NCI-H69 (cell line): ENCODE measurements at regions not wholly inside any gene's neighbourhood (a gene's known extent, or its start where the extent isn't known, plus 50 kb on each side); places are given as distances from the start of the nearest gene placed in this dataset.

Experiments used
- DNase-seq: peaks from one replicate; lab custom pipeline; 2025; lab: John Stamatoyannopoulos, UW

DNA sequence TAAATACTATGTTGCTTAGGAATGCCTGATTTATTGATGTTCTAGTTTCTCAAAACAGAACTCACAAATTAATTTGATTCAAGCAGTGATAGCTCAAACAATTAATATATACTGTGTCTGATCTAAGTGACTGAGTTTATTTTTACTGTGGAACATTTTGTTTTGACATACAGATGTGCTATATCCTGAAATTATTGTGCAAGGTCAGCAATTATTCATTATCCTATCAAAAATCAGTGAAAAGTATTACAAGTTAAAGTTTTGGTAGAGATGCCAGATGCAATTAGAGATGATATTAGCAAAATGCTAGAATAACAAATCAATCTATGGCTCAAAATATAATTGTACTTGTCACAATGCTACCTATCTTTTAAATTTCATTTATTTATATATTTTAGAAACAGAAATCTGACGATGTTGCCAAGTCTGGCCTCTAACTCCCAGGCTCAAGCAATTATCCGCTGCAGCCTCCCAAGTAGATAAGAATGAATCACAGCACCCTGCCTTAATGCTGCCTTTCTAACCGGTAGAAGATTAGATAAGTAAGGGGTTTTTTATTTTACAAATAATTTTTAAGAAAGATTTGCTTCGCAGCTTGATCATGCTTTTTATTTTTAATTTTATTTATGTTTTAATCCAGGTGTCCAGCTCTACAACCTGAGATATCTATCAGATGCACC is 825.5 kb upstream of the NDST4 start:
- no peak for DNase-seq

DNA sequence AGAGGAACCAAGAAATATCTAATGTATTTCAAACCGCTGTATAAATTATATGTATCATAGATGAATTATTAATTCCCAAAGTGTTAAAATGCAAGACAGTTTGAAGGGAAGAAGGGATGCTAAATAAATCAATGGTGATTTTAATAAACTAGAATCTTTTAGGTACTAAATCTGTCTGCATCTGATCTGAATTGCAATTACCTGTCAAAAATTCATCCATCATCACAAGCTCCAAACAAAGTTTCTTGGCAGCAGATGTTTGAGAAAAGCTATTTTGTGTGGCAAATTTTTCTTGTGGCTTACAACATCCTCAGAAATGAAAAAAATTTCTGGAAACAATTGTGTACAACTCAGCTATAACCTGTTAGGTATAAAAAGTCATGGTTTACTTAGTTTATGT is 816.0 kb upstream of the NDST4 start:
- no peak for DNase-seq

DNA sequence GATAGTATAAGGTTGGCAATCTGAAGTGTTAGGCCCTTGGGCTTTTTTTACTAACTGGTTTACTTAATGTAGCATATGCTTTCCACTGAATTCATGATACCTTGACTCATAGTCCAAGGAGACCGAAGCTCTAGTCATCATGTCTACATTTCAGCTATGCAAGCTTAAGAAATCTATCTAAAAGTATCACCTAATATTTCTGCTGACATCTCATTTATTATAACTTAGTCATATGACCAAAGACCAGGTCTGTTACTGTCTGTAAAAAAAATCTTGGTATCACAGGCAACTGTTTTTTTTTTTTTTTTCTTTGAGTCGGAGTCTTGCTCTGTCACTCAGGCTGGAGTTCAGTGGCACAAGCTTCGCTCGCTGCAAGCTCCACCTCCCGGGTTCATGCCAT is 814.0 kb upstream of the NDST4 start:
- DNase-seq, result no peak

DNA sequence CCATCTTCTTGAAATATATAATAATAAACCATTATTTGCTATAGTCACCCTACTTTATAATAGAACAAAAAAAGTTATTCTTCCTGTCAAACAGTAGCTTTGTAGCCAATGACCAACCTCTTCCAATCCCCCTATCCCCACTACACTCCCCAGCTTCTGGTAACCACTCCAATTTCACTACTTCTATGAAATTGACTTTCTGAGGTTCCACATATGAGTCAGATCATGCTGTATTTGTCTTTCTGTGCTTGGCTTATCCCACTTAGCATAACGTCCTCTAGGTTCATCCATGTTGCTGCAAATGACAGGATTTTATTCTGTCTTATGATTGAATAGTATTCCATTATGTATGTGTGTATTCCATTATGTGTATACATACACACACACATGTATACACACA is 809.7 kb upstream of the NDST4 start:
- no peak for DNase-seq

DNA sequence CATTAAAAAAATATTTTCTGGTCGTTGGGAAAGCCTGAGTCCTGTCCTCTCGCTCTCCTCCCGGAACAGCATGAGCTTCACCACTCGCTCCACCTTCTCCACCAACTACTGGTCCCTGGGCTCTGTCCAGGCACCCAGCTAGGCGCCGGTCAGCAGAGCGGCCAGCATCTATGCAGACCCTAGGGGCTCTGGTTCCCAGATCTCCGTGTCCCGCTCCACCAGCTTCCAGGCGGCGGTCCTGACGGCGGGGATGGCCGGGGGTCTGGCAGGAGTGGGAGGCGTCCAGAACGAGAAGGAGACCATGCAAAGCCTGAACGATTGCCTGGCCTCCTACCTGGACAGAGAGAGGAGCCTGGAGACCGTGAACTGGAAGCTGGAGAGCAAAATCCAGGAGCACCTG is 807.2 kb upstream of the NDST4 start:
- no peak for DNase-seq

DNA sequence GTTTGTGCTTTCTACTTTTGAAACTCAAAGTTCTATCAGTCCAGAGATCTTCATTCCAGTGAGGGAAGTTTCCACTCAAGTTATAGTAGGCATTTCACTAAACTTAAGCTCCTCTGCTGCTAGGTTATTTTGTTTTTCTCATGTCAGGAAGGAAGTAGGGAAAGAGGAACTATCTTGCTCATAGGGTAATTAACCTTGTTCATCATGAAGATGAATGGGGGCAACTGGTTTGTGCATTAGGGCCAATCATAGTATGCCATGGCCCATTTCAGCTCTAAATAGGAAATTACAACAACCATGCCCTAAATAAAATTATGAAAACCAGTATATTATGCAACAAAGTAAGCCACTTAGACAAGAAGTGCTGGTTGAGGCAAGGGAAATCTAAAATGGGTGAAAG is 804.7 kb upstream of the NDST4 start:
- DNase-seq, result peak; percentile 11

DNA sequence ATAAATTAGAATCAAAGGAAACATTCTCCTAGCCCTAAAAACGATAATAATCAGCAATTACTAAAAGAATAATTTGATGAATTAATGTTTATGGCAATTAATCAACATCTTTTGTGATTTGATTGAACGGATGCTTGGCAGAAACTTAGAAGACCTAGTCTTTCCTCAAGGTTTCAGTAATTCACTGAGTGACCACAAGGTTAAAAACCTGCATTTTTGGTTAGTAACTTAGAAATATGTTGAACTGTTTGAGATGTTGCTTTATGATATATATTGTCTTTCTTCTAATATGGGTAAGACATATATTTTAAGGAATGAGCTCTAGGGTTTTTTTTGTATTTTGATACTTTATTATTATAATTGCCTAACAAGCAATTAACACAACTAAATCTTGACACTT is 793.0 kb upstream of the NDST4 start:
- no peak for DNase-seq

DNA sequence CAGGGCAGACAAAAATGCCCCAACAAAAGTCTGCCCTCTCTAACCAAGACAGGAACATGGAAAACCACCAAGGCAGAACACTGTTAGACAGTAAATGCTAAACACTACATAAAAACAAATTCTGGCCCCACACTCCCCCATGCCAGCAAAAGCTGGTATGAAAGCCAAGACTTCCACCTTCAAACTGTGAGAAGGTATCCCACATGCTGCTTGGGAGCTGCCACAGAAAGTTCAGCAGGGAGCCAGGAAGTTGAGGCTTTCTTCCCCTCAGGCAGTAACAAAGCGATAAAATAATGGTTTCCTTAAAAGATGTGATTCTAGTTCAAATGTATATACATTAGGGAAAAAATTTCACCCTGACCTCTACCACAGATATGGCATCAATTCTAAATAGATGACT is 770.4 kb upstream of the NDST4 start:
- no peak for DNase-seq

DNA sequence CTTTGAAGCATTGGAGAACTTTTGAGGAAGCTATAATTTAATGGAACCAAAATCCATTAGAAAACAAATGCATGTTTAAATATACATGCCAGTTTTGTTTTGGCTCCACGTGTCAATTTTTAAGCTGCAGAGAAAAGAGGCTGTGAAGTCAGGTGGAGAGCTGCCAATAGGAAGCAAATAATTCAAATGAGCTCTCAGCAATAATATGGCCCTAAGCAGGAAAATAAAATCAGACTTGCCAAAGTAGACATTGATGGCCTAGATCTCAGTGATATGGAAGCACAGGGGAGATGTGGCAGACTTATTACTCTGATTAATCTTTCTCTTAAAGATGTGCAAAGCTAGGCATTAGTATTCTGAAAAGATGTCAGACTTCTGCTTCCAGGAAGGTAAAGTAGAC is 769.8 kb upstream of the NDST4 start:
- DNase-seq, result peak; percentile 2

DNA sequence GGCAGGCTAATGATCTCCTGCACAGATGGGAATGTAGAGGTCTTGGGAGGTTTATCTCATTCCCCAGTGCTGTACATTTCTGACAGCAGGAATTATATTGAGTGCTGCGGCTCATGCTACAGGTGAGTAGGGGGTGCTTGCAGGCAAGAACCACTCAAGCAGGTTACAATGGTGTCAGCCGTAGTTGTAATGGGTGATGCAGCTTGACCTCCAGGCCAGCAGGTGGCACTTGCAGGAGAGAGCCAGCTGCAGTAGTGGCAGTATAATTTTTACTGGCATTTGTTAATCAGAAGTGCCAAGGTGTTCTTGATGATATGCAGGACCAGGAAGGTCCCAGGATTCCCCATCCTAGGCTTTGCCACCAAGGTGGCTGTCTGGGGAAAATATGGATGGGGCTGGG is 759.6 kb upstream of the NDST4 start:
- DNase-seq, result no peak

DNA sequence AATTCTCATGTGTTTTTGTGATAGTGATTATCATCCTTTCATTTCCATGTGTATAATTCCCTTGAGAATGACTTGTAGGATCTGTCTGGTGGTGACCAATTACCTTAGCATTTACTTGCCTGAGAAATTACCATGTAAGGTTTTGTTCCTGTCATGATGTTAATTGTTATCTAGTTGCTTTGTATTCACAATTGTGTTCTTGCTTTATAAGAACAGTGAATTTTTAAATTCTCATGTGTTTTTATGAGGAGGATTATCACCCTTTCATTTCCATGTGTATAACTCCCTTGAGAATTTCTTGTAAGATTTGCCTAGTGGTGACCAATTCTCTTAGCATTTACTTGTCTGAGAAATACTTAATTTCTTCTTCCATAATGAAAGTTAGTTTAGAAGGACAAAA is 758.2 kb upstream of the NDST4 start:
- peak; percentile 0 for DNase-seq

DNA sequence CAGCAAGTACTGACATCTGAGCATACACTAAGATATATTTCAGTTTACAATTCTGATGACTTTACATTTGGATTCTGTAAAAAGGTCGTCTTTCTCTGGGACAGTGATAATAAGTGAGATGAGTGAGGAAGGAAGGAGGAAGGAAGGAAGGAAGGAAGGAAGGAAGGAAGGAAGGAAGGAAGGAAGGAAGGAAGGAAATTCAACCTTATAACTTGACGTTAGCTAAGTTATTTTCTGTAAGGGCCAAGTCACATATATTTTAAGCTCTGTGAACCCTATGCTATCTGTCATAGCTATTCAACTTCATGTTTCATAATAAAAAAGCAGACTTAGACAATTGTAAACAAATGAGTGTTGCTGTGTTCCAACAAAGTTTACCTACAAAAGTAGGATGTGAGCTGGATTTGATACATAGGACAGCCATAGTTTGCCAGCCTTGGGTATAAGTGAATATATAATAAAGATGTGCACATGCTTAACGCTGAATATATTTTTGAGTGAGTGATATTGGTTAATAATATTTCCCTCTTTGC is 753.0 kb upstream of the NDST4 start:
- DNase-seq, result no peak

DNA sequence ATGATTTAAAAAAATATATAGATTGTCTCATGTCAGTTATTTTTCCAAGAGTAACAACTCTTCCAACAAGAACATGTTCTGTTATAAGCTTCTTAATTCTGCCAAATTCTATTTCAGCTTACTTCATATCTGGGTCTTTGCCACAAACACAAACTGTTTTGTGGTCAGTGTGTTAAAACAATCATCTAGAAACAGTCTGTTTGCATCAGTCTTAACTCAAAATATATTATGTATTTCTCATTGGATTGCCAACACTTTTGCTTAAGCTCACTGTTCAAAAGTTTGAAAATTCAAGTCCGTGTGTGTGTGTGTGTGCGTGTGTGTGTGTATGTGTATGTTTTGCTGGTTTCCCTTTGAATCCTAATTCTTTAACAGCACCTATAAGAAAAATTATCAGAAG is 752.3 kb upstream of the NDST4 start:
- DNase-seq, result no peak

DNA sequence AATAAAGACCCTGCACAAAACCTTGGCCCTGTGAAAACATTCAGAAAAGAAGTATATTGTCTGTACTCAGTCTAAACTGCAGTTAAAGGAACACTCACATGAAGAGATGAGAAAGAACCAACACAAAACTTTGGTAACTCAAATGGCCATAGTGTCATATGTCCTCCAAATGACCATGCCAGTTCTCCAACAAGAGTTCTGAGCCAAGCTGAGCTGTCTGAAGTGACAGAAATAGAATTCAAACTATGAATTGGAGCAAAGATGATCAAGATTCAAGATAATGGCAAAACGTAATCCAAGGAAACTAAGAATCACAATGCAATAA is 739.3 kb upstream of the NDST4 start:
- no peak for DNase-seq

DNA sequence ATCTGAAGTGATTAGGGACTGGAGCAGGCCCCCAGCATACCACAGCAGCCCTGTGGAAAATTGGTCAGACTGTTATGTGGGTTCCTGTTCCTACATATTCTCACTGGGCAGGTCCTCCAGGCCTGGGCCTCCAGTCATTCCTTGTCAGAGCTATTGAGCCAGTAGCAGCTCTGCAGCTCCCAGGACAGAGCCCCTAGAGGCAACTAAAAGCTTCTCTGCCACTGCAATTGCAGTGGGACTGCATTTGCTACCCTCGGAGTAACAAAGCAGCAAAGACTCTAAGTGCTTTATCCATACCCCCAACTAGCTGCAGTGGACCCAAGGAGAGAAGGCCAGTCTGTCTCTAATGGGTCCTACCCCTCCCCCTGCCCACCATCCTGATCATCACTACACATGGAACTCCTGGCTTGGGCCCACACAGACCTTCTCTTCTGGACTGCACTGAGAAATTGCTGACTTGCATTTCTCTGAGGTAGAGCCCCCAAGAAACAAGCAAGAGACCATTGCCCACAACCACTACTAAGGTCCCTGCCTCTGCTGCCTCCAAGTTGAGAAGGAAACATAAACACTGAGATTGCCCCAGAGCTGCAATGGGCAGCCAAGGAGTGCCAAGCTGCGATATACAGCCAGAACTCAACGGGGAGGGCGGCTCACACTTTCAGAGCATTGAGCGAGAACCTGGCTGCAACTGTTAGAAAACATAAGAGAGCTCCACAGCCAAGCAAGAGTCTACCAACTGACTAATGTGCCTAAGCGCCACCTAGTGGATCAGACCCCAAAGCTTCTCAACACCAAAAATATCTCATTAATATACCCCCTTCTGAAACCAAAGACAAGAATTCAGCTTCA is 738.7 kb upstream of the NDST4 start:
- peak; percentile 64 for DNase-seq

DNA sequence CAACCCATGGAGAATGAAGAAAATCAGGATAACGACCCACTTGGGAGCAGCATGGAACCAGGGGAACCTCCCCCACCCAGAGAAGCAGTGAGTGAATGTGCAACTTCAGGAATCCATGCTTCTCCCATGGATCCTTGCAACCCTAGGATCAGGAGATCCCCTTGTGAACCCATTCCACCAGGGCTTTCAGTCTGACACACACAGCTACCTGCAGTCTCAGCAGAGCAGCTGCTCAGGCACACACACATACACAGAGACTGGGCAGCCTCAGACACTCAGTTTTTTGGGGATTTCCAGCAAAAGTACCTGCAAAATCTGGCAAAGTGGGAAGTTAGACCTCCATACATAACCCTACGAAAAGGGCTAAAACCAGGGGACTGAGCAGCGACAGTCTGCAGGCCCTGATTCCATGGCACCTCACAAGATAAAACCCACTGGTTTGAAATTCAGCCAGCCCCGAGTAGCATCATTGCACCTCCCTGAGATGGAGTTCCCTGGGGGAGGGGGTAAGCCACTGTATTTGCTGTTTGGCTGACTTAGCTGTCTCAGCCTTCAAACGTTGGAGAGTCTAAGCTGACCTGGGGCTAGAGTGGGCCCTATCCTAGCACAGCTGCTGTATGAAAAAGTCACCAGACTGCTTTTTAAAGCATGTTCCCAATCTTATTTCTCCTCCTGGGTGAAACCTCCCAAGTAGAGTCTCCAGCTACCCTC is 737.5 kb upstream of the NDST4 start:
- no peak for DNase-seq

DNA sequence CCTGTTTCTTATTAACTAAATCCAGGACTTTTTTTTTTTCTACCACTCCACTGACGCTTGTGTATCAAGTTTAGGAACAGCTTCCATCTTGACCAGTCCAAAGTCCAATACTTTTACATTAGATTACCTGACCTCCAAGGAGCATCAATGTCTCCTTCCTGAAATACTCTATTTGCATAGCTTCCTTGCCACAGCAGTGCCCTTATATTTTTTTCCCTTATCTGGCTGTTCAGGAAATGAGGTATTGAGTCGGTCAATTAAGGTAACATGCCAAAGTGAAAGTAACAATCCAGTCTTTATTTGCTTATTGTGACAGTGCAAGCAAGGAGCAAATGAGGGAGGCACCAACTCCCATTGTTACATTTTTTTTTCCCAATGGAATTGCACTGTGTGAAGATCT is 730.8 kb upstream of the NDST4 start:
- peak; percentile 23 for DNase-seq

DNA sequence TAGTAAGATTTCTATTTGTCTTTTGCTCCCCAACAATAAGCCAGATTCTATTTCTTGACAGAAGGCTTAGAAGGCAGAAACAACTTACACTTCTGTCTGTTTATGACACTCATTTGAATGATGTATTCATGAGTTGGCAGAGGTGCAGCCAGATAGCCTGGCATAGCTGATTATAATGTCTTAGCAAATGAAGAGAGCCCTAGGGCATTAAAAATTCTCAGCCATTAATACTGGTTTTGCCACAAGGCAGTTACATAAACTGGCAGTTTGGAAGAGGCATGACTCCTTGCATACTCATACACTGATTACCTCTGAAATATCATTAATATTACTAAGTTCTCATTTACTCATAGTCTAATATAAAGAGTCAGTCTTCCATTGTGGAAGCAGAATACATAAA is 728.5 kb upstream of the NDST4 start:
- peak; percentile 11 for DNase-seq

DNA sequence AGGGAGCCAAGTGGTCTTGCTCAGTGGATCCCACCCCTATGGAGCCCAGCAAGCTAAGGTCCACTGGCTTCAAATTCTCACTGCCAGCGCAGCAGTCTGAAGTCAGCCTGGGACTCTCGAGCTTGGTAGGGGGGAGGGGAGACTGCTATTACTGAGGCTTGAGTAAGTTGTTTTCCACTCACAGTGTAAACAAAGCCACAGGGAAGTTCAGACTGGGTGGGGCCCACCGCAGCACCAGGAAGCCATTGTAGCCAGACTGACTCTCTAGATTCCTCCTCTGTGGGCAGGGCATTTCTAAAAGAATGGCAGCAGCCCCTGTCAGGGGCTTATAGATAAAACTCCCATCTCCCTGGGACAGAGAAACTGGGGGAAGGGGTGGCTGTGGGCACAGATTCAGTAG is 721.0 kb upstream of the NDST4 start:
- peak; percentile 32 for DNase-seq

DNA sequence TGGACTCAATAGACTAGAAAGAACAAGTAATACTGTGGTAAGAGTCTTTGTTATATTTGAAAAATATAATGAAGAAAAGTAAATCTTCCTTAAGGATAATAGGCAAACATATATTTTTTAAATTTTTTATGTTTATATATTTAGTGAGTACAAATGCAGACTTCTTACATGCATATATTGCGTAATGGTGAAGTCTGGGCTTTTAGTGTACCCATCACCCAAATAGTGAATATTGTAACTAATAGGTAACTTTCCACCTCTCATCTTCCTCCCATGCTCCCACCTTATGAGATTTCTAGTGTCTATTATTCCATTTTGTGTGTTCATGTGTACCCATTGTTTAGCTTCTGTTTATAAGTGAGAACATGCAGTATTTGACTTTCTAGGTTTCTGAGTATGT is 711.2 kb upstream of the NDST4 start:
- DNase-seq, result no peak

DNA sequence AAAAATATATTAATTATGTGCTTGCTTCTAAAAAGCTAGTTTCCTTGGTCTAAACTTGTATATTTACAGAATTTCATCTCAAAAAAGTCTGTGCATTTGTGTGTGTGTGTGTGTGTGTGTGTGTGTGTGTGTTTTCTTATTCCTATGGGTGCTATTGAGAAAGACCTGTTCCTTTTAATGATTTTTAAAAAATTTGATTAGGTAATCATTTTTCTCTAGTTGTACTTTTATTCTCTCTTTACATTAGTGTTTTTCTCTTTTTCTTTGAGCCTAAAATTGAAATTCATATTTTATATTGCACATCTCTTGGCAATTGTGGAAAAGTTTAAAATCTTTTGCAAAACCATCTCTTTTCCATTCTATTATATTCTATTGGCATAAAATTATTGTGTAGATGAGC is 690.4 kb upstream of the NDST4 start:
- DNase-seq, result no peak

DNA sequence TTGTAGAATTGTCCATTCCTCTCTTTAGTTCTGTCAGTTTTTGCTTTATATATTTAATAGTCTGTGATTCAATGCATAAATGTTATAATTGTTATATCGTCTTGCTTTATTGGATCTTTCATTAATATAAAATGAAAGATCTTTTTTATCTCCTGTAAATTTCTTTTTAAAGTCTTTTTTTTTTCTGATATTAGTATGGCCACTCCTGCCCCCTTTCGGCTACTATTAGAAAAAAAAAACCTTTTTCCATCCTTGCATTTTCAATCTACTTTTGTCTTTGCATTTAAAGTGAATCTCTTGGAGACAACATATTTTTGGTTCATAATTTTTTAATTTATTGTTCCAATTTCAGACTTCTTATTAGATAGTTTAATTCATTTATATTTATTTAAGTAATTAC is 677.4 kb upstream of the NDST4 start:
- DNase-seq, result no peak

DNA sequence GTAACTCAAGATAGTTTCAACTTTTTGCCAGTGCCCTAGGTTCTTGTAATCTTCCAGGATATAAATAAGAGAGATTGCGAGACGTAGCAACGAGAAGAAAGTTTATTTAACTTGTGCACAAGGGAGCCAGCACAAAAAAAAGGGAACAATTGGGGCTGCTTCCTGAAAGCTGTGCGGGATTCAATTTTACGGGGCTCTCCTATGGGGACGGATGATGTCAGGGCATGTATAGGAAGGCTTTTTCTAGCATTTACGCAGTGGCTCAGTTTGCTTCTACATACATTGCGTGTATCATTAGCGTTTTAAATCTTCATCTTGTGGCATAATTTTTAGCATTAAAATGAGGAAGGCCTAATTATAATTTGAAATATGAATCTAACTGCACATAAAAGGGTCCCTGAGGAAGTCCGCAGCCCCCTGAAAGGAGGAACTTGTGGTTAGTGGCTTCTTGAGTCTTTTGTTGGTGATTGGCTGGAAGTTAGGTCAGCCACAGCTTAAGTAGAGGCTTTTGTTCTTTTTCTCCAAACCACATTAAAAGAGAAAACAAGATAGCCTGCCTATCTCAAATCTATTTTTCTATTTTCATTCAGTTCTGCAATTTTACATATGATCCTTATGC is 668.2 kb upstream of the NDST4 start:
- no peak for DNase-seq
